Duodenal mucosa (tissue), 2 donors: ENCODE measurements at regions not wholly inside any gene's neighbourhood (a gene's known extent, or its start where the extent isn't known, plus 50 kb on each side); places are given as distances from the start of the nearest gene placed in this dataset.

Source experiments
- H3K27ac ChIP-seq: one replicate; pipeline ENCODE4 v1.7.0; 2013; ENCODE audit warnings: low read depth, low read length
- H3K27me3 ChIP-seq, 2 donors: one replicate each; pipeline ENCODE4 v1.7.0; 2013; ENCODE audit warnings: low read length in 2 of 2, control low read depth in 1 of 2; ENCODE audit not compliant: insufficient read depth in 2 of 2, control insufficient read depth in 1 of 2
- H3K36me3 ChIP-seq, 2 donors: one replicate each; pipeline ENCODE4 v1.7.0; 2013; ENCODE audit warnings: low read length in 2 of 2, control low read depth in 1 of 2; ENCODE audit not compliant: insufficient read depth in 2 of 2, control insufficient read depth in 1 of 2
- H3K4me1 ChIP-seq, 2 donors: one replicate each; pipeline ENCODE4 v1.7.0; 2013; ENCODE audit warnings: low read length in 2 of 2, control low read depth in 1 of 2; ENCODE audit not compliant: insufficient read depth in 2 of 2, control insufficient read depth in 1 of 2
- H3K4me3 ChIP-seq, 2 donors: one replicate each; pipeline ENCODE4 v1.7.0; 2013; ENCODE audit warnings: low read length in 2 of 2, low read depth in 1 of 2
- H3K9ac ChIP-seq, 2 donors: one replicate each; pipeline ENCODE4 v1.7.0; 2013; ENCODE audit warnings: low read length in 2 of 2, low read depth in 1 of 2
- H3K9me3 ChIP-seq, 2 donors: one replicate each; pipeline ENCODE4 v1.7.0; 2013; ENCODE audit warnings: low read length in 2 of 2, control low read depth in 1 of 2; ENCODE audit not compliant: control insufficient read depth in 1 of 2

GRCh38 chr3:139197251-139197650 is 146.6 kb upstream of the MRPS22 start:
- Histone ChIP-seq H3K27me3 (no peaks in the 10 kb centered on the region), H3K36me3 (no peaks in the 10 kb centered on the region), H3K9ac (no peak overlapping the region), H3K4me1 (peaks cover 0 to 17% of the 10 kb centered on the region in 2 donors), H3K9me3 (no peaks in the 10 kb centered on the region), H3K4me3 (no peak overlapping the region), H3K27ac (no peak overlapping the region)

GRCh38 chr3:139198186-139198585 is 145.6 kb upstream of the MRPS22 start:
- Histone ChIP-seq H3K27ac (no peak overlapping the region), H3K9ac (no peak overlapping the region), H3K9me3 (no peaks in the 10 kb centered on the region), H3K36me3 (no peaks in the 10 kb centered on the region), H3K4me1 (peaks cover 0 to 17% of the 10 kb centered on the region in 2 donors), H3K4me3 (no peak overlapping the region), H3K27me3 (no peaks in the 10 kb centered on the region)

- Histone ChIP-seq H3K36me3 (no peaks in the 10 kb centered on the region), H3K4me1 (peaks cover 0 to 17% of the 10 kb centered on the region in 2 donors), H3K27ac (no peak overlapping the region), H3K27me3 (peaks cover 0 to 2% of the 10 kb centered on the region in 2 donors), H3K9ac (no peak overlapping the region), H3K4me3 (no peak overlapping the region), H3K9me3 (no peaks in the 10 kb centered on the region)
These were observed 144.9 kb upstream of the MRPS22 start for GRCh38 chr3:139198929-139199328.

- no peak overlapping the region for H3K9ac ChIP-seq
- H3K4me1 ChIP-seq, result peaks cover 0 to 17% of the 10 kb centered on the region in 2 donors
- no peak overlapping the region for H3K4me3 ChIP-seq
- peaks cover 0 to 4% of the 10 kb centered on the region in 2 donors for H3K27me3 ChIP-seq
- no peak overlapping the region for H3K27ac ChIP-seq
- no peaks in the 10 kb centered on the region for H3K36me3 ChIP-seq
- no peaks in the 10 kb centered on the region for H3K9me3 ChIP-seq
These were observed 144.3 kb upstream of the MRPS22 start for GRCh38 chr3:139199421-139200010.

- H3K4me3 ChIP-seq, result no peak overlapping the region
- H3K4me1 ChIP-seq, result peaks cover 0 to 17% of the 10 kb centered on the region in 2 donors
- H3K36me3 ChIP-seq, result no peaks in the 10 kb centered on the region
- H3K9ac ChIP-seq, result no peak overlapping the region
- H3K9me3 ChIP-seq, result no peaks in the 10 kb centered on the region
- no peak overlapping the region for H3K27ac ChIP-seq
- peaks cover 0 to 4% of the 10 kb centered on the region in 2 donors for H3K27me3 ChIP-seq
These were observed 142.2 kb upstream of the MRPS22 start for GRCh38 chr3:139201446-139202225.

- peaks cover 0 to 17% of the 10 kb centered on the region in 2 donors for H3K4me1 ChIP-seq
- no peak overlapping the region for H3K27ac ChIP-seq
- H3K9me3 ChIP-seq, result no peaks in the 10 kb centered on the region
- no peaks in the 10 kb centered on the region for H3K36me3 ChIP-seq
- H3K27me3 ChIP-seq, result peaks cover 0 to 4% of the 10 kb centered on the region in 2 donors
- no peak overlapping the region for H3K4me3 ChIP-seq
- H3K9ac ChIP-seq, result no peak overlapping the region
These were observed 141.4 kb upstream of the MRPS22 start for GRCh38 chr3:139202226-139202958.

- Histone ChIP-seq H3K9me3 (no peaks in the 10 kb centered on the region), H3K27ac (no peak overlapping the region), H3K4me1 (peaks cover 0 to 17% of the 10 kb centered on the region in 2 donors), H3K9ac (no peak overlapping the region), H3K27me3 (peaks cover 0 to 4% of the 10 kb centered on the region in 2 donors), H3K36me3 (no peaks in the 10 kb centered on the region), H3K4me3 (no peak overlapping the region)
These were observed 140.9 kb upstream of the MRPS22 start for GRCh38 chr3:139202959-139203349.

GRCh38 chr3:139203752-139204151 is 140.1 kb upstream of the MRPS22 start:
- H3K27me3 ChIP-seq, result peaks cover 0 to 4% of the 10 kb centered on the region in 2 donors
- no peak overlapping the region for H3K4me3 ChIP-seq
- H3K4me1 ChIP-seq, result peaks cover 0 to 17% of the 10 kb centered on the region in 2 donors
- no peak overlapping the region for H3K9ac ChIP-seq
- H3K27ac ChIP-seq, result no peak overlapping the region
- no peaks in the 10 kb centered on the region for H3K9me3 ChIP-seq
- H3K36me3 ChIP-seq, result no peaks in the 10 kb centered on the region

- Histone ChIP-seq H3K36me3 (no peaks in the 10 kb centered on the region), H3K27me3 (peaks cover 0 to 4% of the 10 kb centered on the region in 2 donors), H3K4me3 (no peak overlapping the region), H3K9ac (no peak overlapping the region), H3K4me1 (peaks cover 0 to 17% of the 10 kb centered on the region in 2 donors), H3K9me3 (no peaks in the 10 kb centered on the region), H3K27ac (no peak overlapping the region)
These were observed 139.1 kb upstream of the MRPS22 start for GRCh38 chr3:139204728-139205127.

GRCh38 chr3:139213936-139214335 is 129.9 kb upstream of the MRPS22 start:
- H3K9me3 ChIP-seq, result no peaks in the 10 kb centered on the region
- H3K4me3 ChIP-seq, result no peak overlapping the region
- H3K27me3 ChIP-seq, result no peaks in the 10 kb centered on the region
- H3K27ac ChIP-seq, result no peak overlapping the region
- no peak overlapping the region for H3K9ac ChIP-seq
- no peaks in the 10 kb centered on the region for H3K36me3 ChIP-seq
- H3K4me1 ChIP-seq, result no peaks in the 10 kb centered on the region
